ENCODE measurements at regions not wholly inside any gene's neighbourhood (a gene's known extent, or its start where the extent isn't known, plus 50 kb on each side); places are given as distances from the start of the nearest gene placed in this dataset.

DNA sequence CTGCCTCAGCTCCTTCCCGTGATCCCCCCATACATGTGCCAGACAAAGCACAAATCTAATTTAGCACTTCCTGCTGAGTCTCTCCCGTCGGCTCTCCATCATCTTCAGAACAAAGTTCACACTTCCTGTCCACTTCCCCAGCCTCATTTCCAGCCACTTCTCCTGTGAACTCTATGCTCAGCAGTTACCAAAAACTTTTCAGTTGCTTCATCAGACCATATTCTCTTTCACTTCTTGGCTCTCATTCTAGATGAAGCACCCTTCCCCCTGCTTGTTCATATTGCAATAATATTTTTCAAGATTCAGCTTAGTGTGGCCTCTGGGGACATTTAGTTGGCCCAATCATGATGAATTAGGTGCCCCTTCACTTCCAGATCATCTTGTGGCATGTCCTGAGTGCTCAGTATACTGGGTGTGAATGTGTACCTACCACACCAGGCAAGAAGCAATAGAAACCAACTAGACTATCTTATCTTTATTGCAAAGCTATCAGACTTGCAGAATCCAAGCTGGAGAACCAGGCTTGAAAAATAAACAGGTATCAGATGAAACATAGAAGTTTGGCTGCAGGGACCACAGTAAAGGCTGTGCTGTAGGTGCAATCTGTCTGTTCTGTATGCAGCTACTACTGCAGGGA lies 115.8 kb downstream of the NXPE2 start:
- WGBS (ENCODE audit: low lambda C conversion rate), result 38% methylated on average over 3 of the region's 3 CpGs
- ChIA-PET POLR2A (no interaction called here), CTCF (interaction anchor here (0.8 to 1.9 kb wide), 3 partner anchors 11 to 20 kb away, joined by 3 to 5 read pairs (median 4); no protein-coding TSS in a partner anchor)
- Histone ChIP-seq H3F3A (replicated peaks; ENCODE audit: insufficient read depth) (no peaks in the 10 kb centered on the region), H3K4me3 (ENCODE audit: low read depth in 2 of 2, low read length in 1 of 2) (no peak overlapping the region), H2AFZ (ENCODE audit: low read depth) (no peak overlapping the region), H3K27ac (ENCODE audit: low read depth in 2 of 2, low read length in 1 of 2) (no peak overlapping the region), H3K36me3 (replicated peaks in 1 of 2; ENCODE audit: control insufficient read depth in 1 of 2, insufficient read depth in 2 of 2, low read length in 1 of 2) (no peaks in the 10 kb centered on the region), H3K27me3 (ENCODE audit: insufficient read depth) (no peaks in the 10 kb centered on the region), H4K20me1 (ENCODE audit: insufficient read depth) (no peaks in the 10 kb centered on the region), H3K9me2 (no peaks in the 10 kb centered on the region), H3K9me3 (no peaks in the 10 kb centered on the region), H3K4me2 (no peak overlapping the region), H3K9ac (no peak overlapping the region), H3K4me1 (ENCODE audit: control insufficient read depth in 1 of 2, insufficient read depth in 2 of 2, low read depth in 1 of 2, low read length in 1 of 2) (no peaks in the 10 kb centered on the region; a peak in 1 of 4 replicates), H3K79me2 (ENCODE audit: insufficient read depth) (no peaks in the 10 kb centered on the region)
- no peak for DNase-seq
- TF ChIP-seq, protein P1, sequence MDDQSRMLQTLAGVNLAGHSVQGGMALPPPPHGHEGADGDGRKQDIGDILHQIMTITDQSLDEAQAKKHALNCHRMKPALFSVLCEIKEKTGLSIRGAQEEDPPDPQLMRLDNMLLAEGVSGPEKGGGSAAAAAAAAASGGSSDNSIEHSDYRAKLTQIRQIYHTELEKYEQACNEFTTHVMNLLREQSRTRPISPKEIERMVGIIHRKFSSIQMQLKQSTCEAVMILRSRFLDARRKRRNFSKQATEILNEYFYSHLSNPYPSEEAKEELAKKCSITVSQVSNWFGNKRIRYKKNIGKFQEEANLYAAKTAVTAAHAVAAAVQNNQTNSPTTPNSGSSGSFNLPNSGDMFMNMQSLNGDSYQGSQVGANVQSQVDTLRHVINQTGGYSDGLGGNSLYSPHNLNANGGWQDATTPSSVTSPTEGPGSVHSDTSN (IDR thresholded peaks at IDR 0.05), result no peak

DNA sequence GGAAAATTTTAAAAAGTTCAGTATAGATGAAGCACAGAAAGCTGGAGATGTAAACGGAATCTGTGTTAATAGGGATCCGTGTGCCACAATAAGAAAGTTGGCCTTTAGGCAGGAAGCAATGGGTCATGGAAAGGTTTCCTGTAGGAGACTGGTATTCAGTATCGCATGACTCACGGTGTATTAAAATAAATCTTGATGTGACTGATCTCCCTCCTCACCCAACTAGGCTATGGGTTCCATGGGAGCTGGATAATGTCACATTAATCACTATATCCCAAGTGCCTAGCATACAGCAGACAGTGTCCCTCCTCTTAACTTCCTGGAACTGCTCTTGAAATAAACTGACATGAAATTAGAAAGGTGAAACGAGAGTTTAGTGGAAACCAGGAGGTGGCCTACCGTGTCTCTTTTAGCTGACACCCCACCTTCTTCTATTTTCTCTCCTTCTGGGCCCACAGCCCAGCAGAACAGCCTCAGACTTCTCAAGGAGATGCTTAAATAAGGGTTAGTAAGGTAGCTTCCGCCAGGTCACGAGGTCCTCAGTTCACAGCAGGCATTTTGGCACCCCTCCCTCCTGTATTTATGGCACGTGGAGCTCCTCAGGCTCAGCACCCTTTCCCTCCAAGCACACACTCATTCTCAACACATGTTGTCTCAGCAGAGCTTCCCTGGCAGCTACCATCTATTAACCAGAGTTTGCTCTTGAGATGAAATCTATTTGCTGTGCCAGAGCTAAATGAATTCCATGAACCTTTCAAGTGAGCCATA lies 118.8 kb downstream of the NXPE2 start:
- Histone ChIP-seq H3K9me3 (no peaks in the 10 kb centered on the region), H2AFZ (ENCODE audit: low read depth) (no peak overlapping the region), H3K79me2 (ENCODE audit: insufficient read depth) (no peaks in the 10 kb centered on the region), H3K9ac (no peak overlapping the region), H3K27me3 (ENCODE audit: insufficient read depth) (no peaks in the 10 kb centered on the region), H3K36me3 (replicated peaks in 1 of 2; ENCODE audit: control insufficient read depth in 1 of 2, insufficient read depth in 2 of 2, low read length in 1 of 2) (no peaks in the 10 kb centered on the region), H3K4me1 (ENCODE audit: control insufficient read depth in 1 of 2, insufficient read depth in 2 of 2, low read depth in 1 of 2, low read length in 1 of 2) (peaks cover 0 to 2% of the 10 kb centered on the region in 2 experiments; a peak in 1 of 4 replicates), H3K4me3 (ENCODE audit: low read depth in 2 of 2, low read length in 1 of 2) (no peak overlapping the region), H3F3A (replicated peaks; ENCODE audit: insufficient read depth) (no peaks in the 10 kb centered on the region), H3K9me2 (no peaks in the 10 kb centered on the region), H3K27ac (ENCODE audit: low read depth in 2 of 2, low read length in 1 of 2) (no peak overlapping the region), H4K20me1 (ENCODE audit: insufficient read depth) (no peaks in the 10 kb centered on the region), H3K4me2 (no peak overlapping the region)
- ChIA-PET CTCF (interaction anchor here (0.5 to 2.2 kb wide), 4 partner anchors 14 to 1133 kb away, joined by 3 to 5 read pairs (median 4); no protein-coding TSS in a partner anchor), POLR2A (no interaction called here)
- WGBS (ENCODE audit: low lambda C conversion rate), result 24% methylated on average over 9 of the region's 9 CpGs
- TF ChIP-seq GABPA (IDR thresholded peaks at IDR 0.05; ENCODE audit: low read depth), result no peak
- TF ChIP-seq RFX5 (IDR thresholded peaks at IDR 0.05; ENCODE audit: low read length), result no peak
- no peak for TF ChIP-seq GATA2 (CRISPR knock-in tag; IDR thresholded peaks at IDR 0.05)
- no peak for TF ChIP-seq RCOR1 (IDR thresholded peaks at IDR 0.05; ENCODE audit: low read length)
- no peak for TF ChIP-seq TCF12 (IDR thresholded peaks at IDR 0.05)
- no peak for TF ChIP-seq YY1 (IDR thresholded peaks at IDR 0.05; ENCODE audit: low read depth)
- no peak for TF ChIP-seq EZH2phosphoT487 (IDR thresholded peaks at IDR 0.05; ENCODE audit: borderline replicate concordance, low read depth)
- no peak for TF ChIP-seq RXRA (IDR thresholded peaks at IDR 0.05; ENCODE audit: borderline replicate concordance, low read depth)
- TF ChIP-seq, protein P2, sequence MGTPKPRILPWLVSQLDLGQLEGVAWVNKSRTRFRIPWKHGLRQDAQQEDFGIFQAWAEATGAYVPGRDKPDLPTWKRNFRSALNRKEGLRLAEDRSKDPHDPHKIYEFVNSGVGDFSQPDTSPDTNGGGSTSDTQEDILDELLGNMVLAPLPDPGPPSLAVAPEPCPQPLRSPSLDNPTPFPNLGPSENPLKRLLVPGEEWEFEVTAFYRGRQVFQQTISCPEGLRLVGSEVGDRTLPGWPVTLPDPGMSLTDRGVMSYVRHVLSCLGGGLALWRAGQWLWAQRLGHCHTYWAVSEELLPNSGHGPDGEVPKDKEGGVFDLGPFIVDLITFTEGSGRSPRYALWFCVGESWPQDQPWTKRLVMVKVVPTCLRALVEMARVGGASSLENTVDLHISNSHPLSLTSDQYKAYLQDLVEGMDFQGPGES (IDR thresholded peaks at IDR 0.05; ENCODE audit: low read depth, low read length), result no peak
- TF ChIP-seq EP300 (IDR thresholded peaks at IDR 0.05; ENCODE audit: borderline replicate concordance in 1 of 2, low read depth in 1 of 2, low read length in 1 of 2), result no peak
- TF ChIP-seq CHD2 (IDR thresholded peaks at IDR 0.05; ENCODE audit: low read length, partially characterized antibody), result no peak
- TF ChIP-seq MXI1 (IDR thresholded peaks at IDR 0.05; ENCODE audit: low read depth, low read length), result no peak
- TF ChIP-seq, protein P3, sequence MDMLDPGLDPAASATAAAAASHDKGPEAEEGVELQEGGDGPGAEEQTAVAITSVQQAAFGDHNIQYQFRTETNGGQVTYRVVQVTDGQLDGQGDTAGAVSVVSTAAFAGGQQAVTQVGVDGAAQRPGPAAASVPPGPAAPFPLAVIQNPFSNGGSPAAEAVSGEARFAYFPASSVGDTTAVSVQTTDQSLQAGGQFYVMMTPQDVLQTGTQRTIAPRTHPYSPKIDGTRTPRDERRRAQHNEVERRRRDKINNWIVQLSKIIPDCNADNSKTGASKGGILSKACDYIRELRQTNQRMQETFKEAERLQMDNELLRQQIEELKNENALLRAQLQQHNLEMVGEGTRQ (IDR thresholded peaks at IDR 0.05; ENCODE audit: borderline replicate concordance, low read depth, low read length), result no peak
- no peak for TF ChIP-seq FOSL2 (IDR thresholded peaks at IDR 0.05; ENCODE audit: borderline replicate concordance, low read depth)
- DNase-seq, result no peak
